MG63 (cell line): ENCODE measurements at regions not wholly inside any gene's neighbourhood (a gene's known extent, or its start where the extent isn't known, plus 50 kb on each side); places are given as distances from the start of the nearest gene placed in this dataset.

ENCODE experiments used
- DNase-seq: peaks from one replicate; pipeline ENCODE4 v3.0.0-alpha.2; 2020
- H3K27me3 ChIP-seq: fragments of 250-450 bp; sonication (Bioruptor Pico); 2 replicates; pipeline ENCODE4 v1.5.1; 2020; ENCODE audit warnings: mild to moderate bottlenecking, moderate library complexity
- H3K36me3 ChIP-seq: fragments of 250-450 bp; sonication (Bioruptor Pico); 2 replicates; pipeline ENCODE4 v1.5.1; 2020; ENCODE audit warnings: mild to moderate bottlenecking, moderate library complexity
- H3K4me3 ChIP-seq: fragments of 250-450 bp; sonication (Bioruptor Pico); 2 replicates; pipeline ENCODE4 v1.5.1; 2020; ENCODE audit warnings: mild to moderate bottlenecking, moderate library complexity
- H3K9me3 ChIP-seq: fragments of 250-450 bp; sonication (Bioruptor Pico); 2 replicates; pipeline ENCODE4 v1.5.1; 2020; ENCODE audit warnings: mild to moderate bottlenecking, moderate library complexity

DNA sequence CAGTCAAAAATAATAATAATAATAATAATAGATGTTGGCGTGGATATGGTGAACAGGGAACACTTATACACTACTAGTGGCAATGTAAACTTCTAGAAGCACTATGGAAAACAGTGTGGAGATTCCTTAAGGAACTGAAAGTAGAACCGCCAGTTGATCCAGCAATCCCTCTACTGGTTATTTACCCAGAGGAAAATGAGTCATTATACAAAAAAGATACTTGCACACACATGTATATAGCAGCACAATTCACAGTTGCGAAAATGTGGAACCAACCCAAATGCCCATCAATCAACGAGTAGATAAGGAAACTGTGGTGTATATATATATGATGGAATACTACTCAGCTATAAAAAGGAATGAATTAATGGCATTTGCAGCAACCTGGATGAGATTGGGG, 176.0 kb downstream of the PLPP3 start:
- H3K4me3 ChIP-seq, result no peak overlapping the region
- DNase-seq, result no peak
- no peaks in the 10 kb centered on the region for H3K27me3 ChIP-seq
- H3K9me3 ChIP-seq, result 0 out of 2 replicates have a peak, but pooled peaks cover 1% of the 10 kb centered on the region
- no peaks in the 10 kb centered on the region for H3K36me3 ChIP-seq

DNA sequence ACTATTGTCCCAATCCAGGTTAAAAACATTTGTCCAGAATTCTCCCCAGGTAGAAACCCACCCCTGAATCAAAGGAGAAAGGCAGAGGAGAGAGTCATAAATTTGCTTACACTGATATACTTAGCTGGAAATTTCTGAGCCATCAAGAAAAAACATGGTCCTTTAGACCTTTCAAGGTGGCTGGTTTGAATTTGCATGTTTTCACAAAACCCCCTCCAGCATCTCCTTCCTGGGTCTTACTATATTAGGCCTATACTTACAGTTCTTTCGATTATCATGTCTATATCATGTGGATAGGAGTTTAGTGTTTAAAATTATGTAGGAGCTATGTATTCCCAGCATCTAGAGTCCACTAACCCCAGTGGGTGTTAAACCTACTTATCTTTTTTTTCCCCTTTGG, 178.2 kb downstream of the PLPP3 start:
- DNase-seq, result no peak
- no peaks in the 10 kb centered on the region for H3K27me3 ChIP-seq
- 0 out of 2 replicates have a peak, but pooled peaks cover 1% of the 10 kb centered on the region for H3K9me3 ChIP-seq
- H3K36me3 ChIP-seq, result no peaks in the 10 kb centered on the region
- H3K4me3 ChIP-seq, result no peak overlapping the region

DNA sequence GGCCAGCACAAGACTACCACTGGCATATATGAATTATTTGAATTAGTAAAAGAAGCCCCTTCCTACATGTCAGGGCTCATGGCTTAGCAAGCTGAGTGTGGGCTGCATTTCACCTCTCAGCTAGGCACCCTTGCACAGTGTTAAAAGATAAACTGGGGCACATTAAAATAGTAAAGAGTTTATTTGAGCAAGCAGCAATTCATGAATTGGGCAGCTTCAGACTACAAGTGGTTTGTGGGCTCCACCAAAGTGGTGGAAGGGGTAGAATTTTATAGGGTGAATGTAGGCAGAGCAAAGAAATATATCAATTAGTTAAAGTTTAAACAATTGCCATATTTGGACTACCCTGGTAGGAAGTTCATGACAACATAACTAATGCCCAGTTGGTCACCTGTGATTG, 178.8 kb downstream of the PLPP3 start:
- Histone ChIP-seq H3K27me3 (no peaks in the 10 kb centered on the region), H3K4me3 (no peak overlapping the region), H3K9me3 (0 out of 2 replicates have a peak, but pooled peaks cover 1% of the 10 kb centered on the region), H3K36me3 (no peaks in the 10 kb centered on the region)
- no peak for DNase-seq

DNA sequence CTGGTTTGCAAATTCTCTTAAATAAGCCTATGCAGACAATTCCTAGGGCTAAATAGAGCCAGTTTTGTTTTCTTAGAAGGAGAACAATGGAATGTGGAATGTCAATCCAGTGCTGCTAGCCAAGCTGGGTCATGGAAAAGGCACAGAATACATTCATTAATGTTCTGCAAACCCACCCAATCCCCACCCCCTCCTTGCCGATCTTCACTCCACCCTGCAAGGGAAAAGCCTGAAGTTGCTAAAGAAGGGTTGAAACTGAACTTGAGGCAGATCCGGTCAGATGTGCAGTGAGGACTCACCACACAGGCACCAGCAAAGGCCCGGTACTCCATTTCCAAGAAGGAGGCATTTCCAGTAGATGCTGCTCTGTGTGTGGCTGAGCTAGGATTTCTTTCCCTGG, 179.6 kb downstream of the PLPP3 start:
- DNase-seq, result no peak
- H3K36me3 ChIP-seq, result no peaks in the 10 kb centered on the region

DNA sequence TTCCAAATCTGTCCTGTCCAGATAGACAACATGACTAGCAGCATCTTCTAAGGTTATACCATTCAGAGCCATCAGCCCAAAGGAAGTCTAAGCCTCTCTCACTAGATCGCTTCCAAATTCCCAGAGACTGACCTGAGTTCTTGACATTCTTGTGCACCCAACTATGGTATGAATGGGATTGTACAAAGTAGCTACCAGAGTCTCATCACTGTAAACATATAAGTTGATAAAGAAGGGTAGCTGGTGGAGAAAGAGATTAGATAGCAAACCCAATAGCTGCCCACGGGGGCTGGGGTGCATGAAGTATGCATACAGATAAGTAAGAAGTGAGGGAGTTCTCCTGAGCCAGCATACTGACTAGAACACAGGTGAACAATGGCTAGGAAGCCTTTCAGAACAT, 180.0 kb downstream of the PLPP3 start:
- Histone ChIP-seq H3K9me3 (0 out of 2 replicates have a peak, but pooled peaks cover 1% of the 10 kb centered on the region), H3K27me3 (no peaks in the 10 kb centered on the region), H3K4me3 (no peak overlapping the region), H3K36me3 (no peaks in the 10 kb centered on the region)
- DNase-seq, result no peak

More for the DNA sequence above, 179.6 kb downstream of the PLPP3 start:
- 0 out of 2 replicates have a peak, but pooled peaks cover 1% of the 10 kb centered on the region for H3K9me3 ChIP-seq
- H3K27me3 ChIP-seq, result no peaks in the 10 kb centered on the region
- no peak overlapping the region for H3K4me3 ChIP-seq

DNA sequence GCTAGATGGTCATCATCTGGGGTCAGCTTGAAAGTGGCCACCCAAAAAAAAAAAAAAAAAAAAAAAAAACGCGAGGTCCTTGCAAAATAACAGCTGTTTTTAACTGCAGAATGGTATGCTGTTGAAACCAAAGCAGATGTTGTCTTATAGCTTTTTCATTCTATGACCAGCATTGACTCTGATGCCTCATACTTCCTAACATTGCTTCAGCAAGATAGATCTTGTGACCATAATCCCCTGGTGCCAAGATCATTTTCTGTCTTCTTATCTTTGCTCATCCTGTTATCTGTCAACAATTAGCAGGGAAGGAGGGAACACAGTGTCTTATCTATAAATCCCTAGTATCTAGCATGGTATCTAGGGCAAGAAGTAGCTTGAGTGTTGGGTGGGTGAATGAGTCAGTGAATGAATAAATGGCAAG, 181.5 kb downstream of the PLPP3 start:
- Histone ChIP-seq H3K36me3 (no peaks in the 10 kb centered on the region), H3K4me3 (no peak overlapping the region), H3K27me3 (no peaks in the 10 kb centered on the region), H3K9me3 (0 out of 2 replicates have a peak, but pooled peaks cover 1% of the 10 kb centered on the region)
- DNase-seq, result no peak

DNA sequence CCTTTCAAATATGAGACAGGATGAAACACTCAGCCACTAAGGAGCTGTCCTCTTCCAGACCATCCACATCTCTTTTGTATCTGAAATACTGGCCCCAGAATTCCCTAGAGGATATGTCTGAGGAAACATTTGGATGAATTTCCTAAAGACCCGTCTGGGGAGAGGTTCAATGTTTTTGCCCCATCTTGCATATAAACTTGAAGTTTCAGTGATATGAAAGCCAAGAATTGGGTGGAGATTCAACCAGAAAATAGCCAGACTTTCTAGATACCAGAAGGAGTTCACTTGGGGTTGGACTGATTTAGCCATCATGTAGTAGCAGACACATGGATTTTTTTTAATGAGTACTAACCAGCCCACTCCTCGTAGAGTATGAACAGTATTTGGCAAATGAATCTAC, 182.0 kb downstream of the PLPP3 start:
- Histone ChIP-seq H3K9me3 (0 out of 2 replicates have a peak, but pooled peaks cover 1% of the 10 kb centered on the region), H3K36me3 (no peaks in the 10 kb centered on the region), H3K4me3 (no peak overlapping the region), H3K27me3 (no peaks in the 10 kb centered on the region)
- no peak for DNase-seq

DNA sequence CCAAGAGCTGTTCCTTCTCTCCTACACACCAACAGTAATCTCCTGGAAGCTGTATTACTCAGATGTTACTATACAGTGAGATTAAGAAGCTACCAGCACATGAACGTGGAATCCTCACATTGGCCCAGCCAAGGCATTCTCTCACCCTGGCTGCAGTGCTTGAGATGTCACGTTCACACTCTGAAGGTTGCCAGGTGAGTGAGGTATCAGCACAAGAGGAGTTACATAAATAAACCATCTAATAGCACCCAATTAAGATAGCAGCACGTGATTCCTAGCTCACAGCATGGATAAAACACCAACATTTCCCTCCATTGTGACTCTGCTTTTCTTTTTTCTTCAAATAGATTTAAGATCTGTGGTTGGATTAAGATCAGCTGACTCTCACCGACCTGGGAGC, 182.8 kb downstream of the PLPP3 start:
- 0 out of 2 replicates have a peak, but pooled peaks cover 1% of the 10 kb centered on the region for H3K9me3 ChIP-seq
- H3K36me3 ChIP-seq, result no peaks in the 10 kb centered on the region
- peak; percentile 82 for DNase-seq
- no peaks in the 10 kb centered on the region for H3K27me3 ChIP-seq
- no peak overlapping the region for H3K4me3 ChIP-seq

DNA sequence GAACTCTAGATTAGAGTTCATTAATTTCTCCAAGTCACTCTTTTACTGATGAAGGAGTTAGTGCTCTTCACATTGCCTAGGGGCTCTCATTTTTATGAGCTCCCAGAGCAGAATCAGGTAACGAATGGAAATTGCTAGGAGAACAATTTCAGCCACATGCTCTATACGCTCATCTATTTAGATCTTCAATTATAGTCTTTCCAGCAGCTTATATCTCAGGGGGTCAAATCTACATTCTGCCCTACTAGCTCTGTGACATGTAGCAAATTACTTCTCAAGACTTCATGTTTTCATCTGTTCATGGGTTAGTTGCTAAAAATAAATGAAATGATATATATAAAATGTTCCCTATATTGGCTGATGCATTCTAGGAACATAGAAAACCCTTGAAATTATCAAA, 183.6 kb downstream of the PLPP3 start:
- no peak for DNase-seq
- no peak overlapping the region for H3K4me3 ChIP-seq
- no peaks in the 10 kb centered on the region for H3K27me3 ChIP-seq
- no peaks in the 10 kb centered on the region for H3K36me3 ChIP-seq
- no peaks in the 10 kb centered on the region for H3K9me3 ChIP-seq

DNA sequence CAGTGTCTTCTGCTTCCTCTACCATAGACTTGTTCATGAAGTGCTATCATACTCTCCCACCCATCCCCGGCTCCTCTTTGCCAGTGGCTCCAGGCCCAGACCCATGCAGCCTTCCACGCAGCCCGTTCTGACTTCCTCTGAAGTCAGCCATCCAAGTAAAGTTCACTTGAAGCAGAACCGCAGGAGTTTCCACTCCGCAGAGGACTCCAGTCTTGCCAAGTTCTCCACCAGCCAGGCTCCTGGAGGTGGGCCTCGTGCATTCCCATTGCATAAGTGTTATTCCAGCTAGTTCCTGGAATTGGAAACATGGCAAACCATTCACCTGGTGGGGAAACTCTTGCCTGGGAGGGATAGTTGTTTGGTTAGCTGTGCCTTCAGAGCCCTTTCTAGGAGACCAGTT, 185.1 kb downstream of the PLPP3 start:
- DNase-seq, result no peak
- Histone ChIP-seq H3K27me3 (no peaks in the 10 kb centered on the region), H3K36me3 (no peaks in the 10 kb centered on the region), H3K4me3 (no peak overlapping the region), H3K9me3 (no peaks in the 10 kb centered on the region)

DNA sequence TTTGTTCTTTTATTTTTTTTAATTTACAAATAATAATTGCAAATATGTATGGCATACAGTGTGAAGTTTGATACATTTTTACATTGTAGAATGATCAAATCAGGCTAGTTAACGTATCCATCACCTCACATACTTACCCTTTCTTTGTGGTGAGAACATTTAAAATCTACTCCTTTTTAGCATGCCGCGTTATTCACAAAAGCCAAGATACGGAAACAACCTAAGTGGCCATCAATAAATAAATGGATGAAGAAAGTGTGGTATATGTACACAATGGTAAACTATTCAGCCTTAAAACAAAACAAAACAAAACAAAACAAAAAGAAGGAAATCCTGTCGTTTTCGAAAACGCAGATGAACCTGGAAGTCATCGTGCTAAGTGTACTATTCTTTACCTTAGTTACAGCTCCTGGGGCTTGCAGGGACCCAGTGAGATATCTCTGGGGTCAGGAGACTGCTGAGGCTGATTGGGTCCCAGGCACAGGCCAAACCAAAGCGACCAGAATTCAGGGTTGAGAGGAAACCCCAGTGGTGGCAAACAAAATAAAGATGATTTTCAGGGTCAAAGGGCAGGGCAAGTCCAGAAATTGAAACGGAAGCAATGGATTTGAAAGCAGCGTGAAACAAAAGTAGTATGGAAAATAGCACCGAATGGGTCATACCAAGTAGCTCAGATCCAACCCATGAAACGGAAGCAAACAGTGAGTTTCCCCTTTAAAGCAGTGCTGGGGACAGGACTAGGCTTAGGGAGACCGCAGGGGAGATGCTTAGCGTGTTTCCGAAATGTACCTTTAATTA, 188.2 kb downstream of the PLPP3 start:
- Histone ChIP-seq H3K27me3 (no peaks in the 10 kb centered on the region), H3K9me3 (no peaks in the 10 kb centered on the region), H3K36me3 (no peaks in the 10 kb centered on the region), H3K4me3 (no peak overlapping the region)
- DNase-seq, result no peak

DNA sequence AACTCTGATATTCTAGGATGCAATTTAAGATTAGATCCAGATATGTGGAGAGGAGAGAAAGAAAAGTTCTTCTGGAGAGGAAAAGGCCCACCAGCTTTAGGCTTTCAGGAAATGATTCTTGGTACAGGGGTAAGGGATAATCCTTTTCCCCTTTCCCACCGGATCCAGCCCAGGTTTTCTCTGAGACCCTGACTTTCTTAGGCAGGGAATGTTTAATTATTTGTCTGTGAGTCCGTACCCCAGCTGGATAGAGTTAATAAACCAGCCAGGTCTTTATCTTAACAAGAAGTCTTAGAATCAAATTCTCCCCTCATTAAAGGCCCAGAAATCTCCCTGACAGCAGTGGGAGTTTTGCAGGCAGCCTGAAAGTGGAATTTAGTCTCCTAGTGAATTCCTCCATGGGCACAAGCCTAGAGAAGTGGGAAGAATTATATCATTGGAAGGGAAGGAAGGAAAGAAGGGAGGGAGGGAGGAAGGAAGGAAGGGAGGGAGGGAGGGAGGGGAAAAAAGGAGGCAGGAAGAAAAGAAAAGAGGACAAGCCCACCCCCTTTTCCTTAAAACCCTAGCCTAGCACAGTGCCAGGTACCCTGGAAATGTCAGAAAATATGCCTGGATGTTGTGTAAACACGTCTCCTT, 189.0 kb downstream of the PLPP3 start:
- Histone ChIP-seq H3K9me3 (no peaks in the 10 kb centered on the region), H3K27me3 (no peaks in the 10 kb centered on the region), H3K4me3 (no peak overlapping the region), H3K36me3 (no peaks in the 10 kb centered on the region)
- DNase-seq, result no peak

DNA sequence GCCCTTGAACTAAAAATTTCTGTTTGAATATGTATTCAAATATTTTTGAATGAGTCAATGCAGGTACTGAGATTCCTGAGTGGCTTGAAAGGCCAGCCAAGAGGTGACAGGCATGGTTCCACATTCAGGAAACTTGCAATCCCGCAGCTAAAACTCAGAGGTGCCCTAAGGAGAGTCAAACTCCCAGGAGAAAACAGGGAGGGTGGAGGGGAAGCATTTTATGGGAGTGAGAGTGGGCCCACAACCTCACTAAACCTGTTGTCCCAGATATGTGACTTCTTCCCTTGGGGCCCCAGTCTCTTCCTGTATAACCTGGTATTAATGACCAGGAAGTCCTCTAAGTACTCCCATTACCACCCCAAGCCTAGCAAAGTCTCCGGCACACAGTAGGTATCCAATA, 189.6 kb downstream of the PLPP3 start:
- no peaks in the 10 kb centered on the region for H3K9me3 ChIP-seq
- no peaks in the 10 kb centered on the region for H3K27me3 ChIP-seq
- no peak for DNase-seq
- no peak overlapping the region for H3K4me3 ChIP-seq
- no peaks in the 10 kb centered on the region for H3K36me3 ChIP-seq

DNA sequence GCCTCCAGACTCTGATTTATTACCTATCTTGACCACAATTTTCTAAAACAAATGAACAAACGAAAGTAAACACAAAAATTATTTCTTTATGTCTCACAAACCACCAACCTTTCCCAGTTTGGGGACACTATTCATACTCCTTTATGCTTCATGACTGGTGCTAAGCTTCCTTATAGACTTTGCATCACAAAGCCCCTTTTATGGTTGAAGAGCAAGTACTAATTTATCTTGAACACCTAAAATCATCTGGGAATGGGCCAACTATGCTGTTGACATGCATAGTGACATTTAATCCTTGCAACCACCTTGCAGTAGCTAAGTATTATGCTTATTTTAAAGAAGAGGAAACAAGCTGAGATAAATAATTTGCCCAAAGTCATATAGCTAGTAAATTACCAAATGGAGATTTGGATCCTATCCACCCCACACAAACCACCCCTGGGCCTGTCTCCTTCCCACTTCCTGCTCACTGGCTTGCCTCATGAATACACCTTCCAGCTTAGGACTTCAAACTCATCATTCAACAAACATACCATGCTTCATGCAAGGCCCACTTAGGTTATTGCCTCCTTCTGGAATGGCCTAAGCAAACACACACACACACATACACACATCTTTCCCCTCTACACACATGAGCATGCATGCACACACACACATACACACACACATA, 192.2 kb downstream of the PLPP3 start:
- H3K36me3 ChIP-seq, result no peaks in the 10 kb centered on the region
- no peaks in the 10 kb centered on the region for H3K9me3 ChIP-seq
- no peak overlapping the region for H3K4me3 ChIP-seq
- no peak for DNase-seq
- H3K27me3 ChIP-seq, result no peaks in the 10 kb centered on the region

DNA sequence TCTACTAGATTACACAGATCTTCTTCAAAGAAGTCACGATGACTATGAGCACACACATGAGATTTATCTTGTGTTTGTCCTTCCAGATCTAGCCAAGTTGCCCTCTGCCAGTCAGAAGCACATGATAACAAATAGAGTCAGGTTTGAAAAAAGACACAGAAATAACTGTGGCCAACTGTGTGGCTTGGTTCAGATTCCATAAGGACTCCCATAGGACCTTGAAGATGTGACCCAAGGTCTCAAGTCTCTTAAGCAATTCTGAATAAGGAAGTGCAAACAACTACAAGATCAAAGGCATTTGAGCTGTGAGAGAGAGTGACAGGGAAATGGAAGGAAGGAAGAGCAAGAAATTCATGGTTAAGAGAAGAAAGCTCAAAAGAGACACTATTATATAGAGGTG, 194.0 kb downstream of the PLPP3 start:
- H3K9me3 ChIP-seq, result no peaks in the 10 kb centered on the region

DNA sequence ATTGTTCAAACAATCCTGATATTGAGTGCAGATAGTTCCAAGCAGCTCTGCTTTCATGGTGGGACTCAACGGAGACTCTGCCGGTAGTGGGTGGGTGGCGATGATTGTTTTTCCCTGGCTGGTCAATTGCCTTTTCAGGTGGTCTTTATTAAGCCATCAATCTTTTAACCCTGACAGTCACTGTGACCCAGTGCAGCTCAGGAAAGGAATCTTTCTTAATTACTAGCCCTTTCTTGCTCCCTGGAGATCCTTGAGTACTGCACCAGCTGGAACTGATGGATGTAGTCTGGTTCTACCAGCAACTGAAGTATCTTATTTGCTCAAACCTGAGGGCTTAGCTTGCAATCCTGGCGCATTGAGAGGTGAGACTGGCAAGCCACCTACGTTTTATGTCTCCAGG, 196.4 kb downstream of the PLPP3 start:
- Histone ChIP-seq H3K36me3 (no peaks in the 10 kb centered on the region), H3K9me3 (no peaks in the 10 kb centered on the region), H3K4me3 (no peak overlapping the region), H3K27me3 (no peaks in the 10 kb centered on the region)
- no peak for DNase-seq

More for the DNA sequence above, 194.0 kb downstream of the PLPP3 start:
- Histone ChIP-seq H3K27me3 (no peaks in the 10 kb centered on the region), H3K36me3 (no peaks in the 10 kb centered on the region), H3K4me3 (no peak overlapping the region)
- no peak for DNase-seq

DNA sequence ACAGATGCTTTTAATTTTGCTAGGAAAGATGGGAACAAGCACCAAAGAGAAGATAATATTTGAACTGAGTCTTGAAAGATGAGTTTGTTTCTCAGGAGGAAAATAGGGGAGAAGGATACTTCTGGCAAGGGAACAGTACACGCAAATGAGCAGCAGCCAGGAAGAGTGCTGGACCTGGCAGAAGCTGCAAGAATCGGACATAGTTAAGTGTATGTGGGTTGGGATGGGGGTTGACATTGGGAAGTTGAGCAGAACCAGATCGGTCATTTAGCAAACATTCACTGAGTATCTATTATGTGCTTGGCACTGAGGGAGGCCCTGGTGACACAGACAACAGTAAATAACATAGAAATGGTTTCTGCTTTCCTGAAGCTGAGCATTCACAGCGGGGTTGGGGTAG, 198.8 kb downstream of the PLPP3 start:
- no peaks in the 10 kb centered on the region for H3K9me3 ChIP-seq
- H3K36me3 ChIP-seq, result no peaks in the 10 kb centered on the region
- no peak overlapping the region for H3K4me3 ChIP-seq
- DNase-seq, result no peak
- no peaks in the 10 kb centered on the region for H3K27me3 ChIP-seq
